NCI-H2196 (cell line): ENCODE measurements at regions not wholly inside any gene's neighbourhood (a gene's known extent, or its start where the extent isn't known, plus 50 kb on each side); places are given as distances from the start of the nearest gene placed in this dataset.
A peak's percentile ranks its signal among the peaks of the same experiment; 100 is the strongest.
"Not testable (repeated sequence)": the region's sequence is repeated elsewhere in the genome, so short reads cannot be mapped to it uniquely, and the experiment has no call there.

Experiments
- DNase-seq: peaks from one replicate; lab custom pipeline; 2025; ENCODE audit not compliant: unreplicated experiment; lab: John Stamatoyannopoulos, UW

- DNase-seq, result not testable (repeated sequence)
These were observed 99.5 kb upstream of the GPR39 start for GRCh38 chr2:132317026-132317680.

GRCh38 chr2:132318481-132318880, 98.1 kb upstream of the GPR39 start:
- not testable (repeated sequence) for DNase-seq

GRCh38 chr2:132324005-132324404, 92.6 kb upstream of the GPR39 start:
- not testable (repeated sequence) for DNase-seq

GRCh38 chr2:132332345-132333033, 84.1 kb upstream of the GPR39 start:
- not testable (repeated sequence) for DNase-seq

GRCh38 chr2:132337135-132337534, 79.5 kb upstream of the GPR39 start:
- DNase-seq, result not testable (repeated sequence)

GRCh38 chr2:132337844-132338243, 78.8 kb upstream of the GPR39 start:
- not testable (repeated sequence) for DNase-seq

- DNase-seq, result peak; percentile 63
These were observed 69.4 kb upstream of the GPR39 start for GRCh38 chr2:132347041-132347780.

- DNase-seq, result peak; percentile 64
These were observed 67.4 kb upstream of the GPR39 start for GRCh38 chr2:132349092-132349687.

GRCh38 chr2:132351668-132352067, 64.9 kb upstream of the GPR39 start:
- DNase-seq, result not testable (repeated sequence)

- peak; percentile 81 for DNase-seq
These were observed 64.1 kb upstream of the GPR39 start for GRCh38 chr2:132352481-132353001.

- DNase-seq, result not testable (repeated sequence)
These were observed 63.2 kb upstream of the GPR39 start for GRCh38 chr2:132353380-132353779.

- not testable (repeated sequence) for DNase-seq
These were observed 55.6 kb upstream of the GPR39 start for GRCh38 chr2:132360964-132361363.

- DNase-seq, result not testable (repeated sequence)
These were observed 55.1 kb upstream of the GPR39 start for GRCh38 chr2:132361498-132361897.

- not testable (repeated sequence) for DNase-seq
These were observed 53.3 kb upstream of the GPR39 start for GRCh38 chr2:132363352-132363751.

- DNase-seq, result not testable (repeated sequence)
These were observed 50.6 kb upstream of the GPR39 start for GRCh38 chr2:132365963-132366362.

- no peak for DNase-seq
These were observed 50.0 kb upstream of the GPR39 start for GRCh38 chr2:132366421-132367180.
